ENCODE measurements at regions not wholly inside any gene's neighbourhood (a gene's known extent, or its start where the extent isn't known, plus 50 kb on each side); places are given as distances from the start of the nearest gene placed in this dataset.

GRCh38 chr12:32946504-32947131 is 50.0 kb upstream of the PKP2 start (continued):
- TF ChIP-seq ZNF197 (CRISPR knock-in tag; IDR thresholded peaks at IDR 0.05; ENCODE audit: low read depth) (peak; percentile 98), GABPB2 (CRISPR knock-in tag; conservative IDR thresholded peaks at IDR 0.05) (0 out of 2 replicates have a peak, but pooled peaks have one; percentile 18), ZNF740 (CRISPR knock-in tag; IDR thresholded peaks at IDR 0.05) (no peak), ZNF740 (tag; IDR thresholded peaks at IDR 0.05) (peak in 1 of 2 experiments; percentile 100; a peak in 2 of 4 replicates), TSHZ1 (CRISPR knock-in tag; IDR thresholded peaks at IDR 0.05) (peak; percentile 97), ZBTB11 (CRISPR knock-in tag; IDR thresholded peaks at IDR 0.05) (peak in 1 of 3 experiments; percentile 86; a peak in 2 of 6 replicates), HBP1 (CRISPR knock-in tag; IDR thresholded peaks at IDR 0.05) (peak; percentile 96), ZSCAN32 (CRISPR knock-in tag; IDR thresholded peaks at IDR 0.05) (peak; percentile 70), PHTF2 (CRISPR knock-in tag; IDR thresholded peaks at IDR 0.05) (0 out of 2 replicates have a peak, but pooled peaks have one; percentile 54), ZKSCAN3 (CRISPR knock-in tag; IDR thresholded peaks at IDR 0.05) (peak; percentile 64; the same call in 1 of the 2 replicates), CREB3 (tag; conservative IDR thresholded peaks at IDR 0.05; ENCODE audit: low read depth) (peak; percentile 99), MBD1 (CRISPR knock-in tag; IDR thresholded peaks at IDR 0.05) (peak; percentile 84; the same call in 1 of the 2 replicates), TAF1 (IDR thresholded peaks at IDR 0.05; ENCODE audit: control insufficient read depth, extremely low read depth, insufficient read depth, low read length, severe bottlenecking) (no peak)

Data from K562 (cell line).